Breast epithelium (tissue), 3 donors: ENCODE measurements at regions not wholly inside any gene's neighbourhood (a gene's known extent, or its start where the extent isn't known, plus 50 kb on each side); places are given as distances from the start of the nearest gene placed in this dataset.

ENCODE experiments used
- CTCF ChIP-seq, 3 donors: fragments of 450-650 bp; IDR thresholded peaks; one replicate each; pipeline ENCODE4 v1.5.1; 2016 to 2017; ENCODE audit warnings: antibody characterized with exemption in 3 of 3, mild to moderate bottlenecking in 3 of 3, moderate library complexity in 3 of 3
- POLR2AphosphoS5 ChIP-seq, 3 donors: sonication (generic); formaldehyde crosslinking; IDR thresholded peaks; one replicate each; pipeline ENCODE4 v1.6.1; 2017; ENCODE audit warnings: antibody characterized with exemption in 3 of 3

DNA sequence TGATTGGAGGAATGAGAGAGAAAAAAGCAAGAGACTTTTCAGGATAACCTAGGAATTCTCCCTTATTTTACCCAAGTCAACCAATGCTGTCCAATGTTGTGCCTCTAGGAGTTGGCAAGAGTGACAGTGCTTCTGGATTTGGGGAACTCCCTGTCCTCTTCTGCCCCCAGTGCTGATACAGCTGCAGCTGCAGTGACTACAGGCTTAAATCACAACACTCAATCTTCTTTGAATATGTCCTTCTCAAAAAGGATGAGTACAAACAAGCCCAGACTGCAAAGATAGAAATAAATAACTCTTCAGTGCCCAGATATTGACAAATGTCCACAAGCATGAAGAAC is 141.0 kb upstream of the COL21A1 start:
- no peak for TF ChIP-seq CTCF (IDR thresholded peaks at IDR 0.05)
- no peak for TF ChIP-seq POLR2AphosphoS5 (IDR thresholded peaks at IDR 0.05)
